ELF-1 (cell line): ENCODE measurements at regions not wholly inside any gene's neighbourhood (a gene's known extent, or its start where the extent isn't known, plus 50 kb on each side); places are given as distances from the start of the nearest gene placed in this dataset.

Experiments
- DNase-seq: peaks from one replicate; pipeline ENCODE4 v3.0.0-alpha.2; 2016; ENCODE audit warnings: low read depth, low spot score

DNA sequence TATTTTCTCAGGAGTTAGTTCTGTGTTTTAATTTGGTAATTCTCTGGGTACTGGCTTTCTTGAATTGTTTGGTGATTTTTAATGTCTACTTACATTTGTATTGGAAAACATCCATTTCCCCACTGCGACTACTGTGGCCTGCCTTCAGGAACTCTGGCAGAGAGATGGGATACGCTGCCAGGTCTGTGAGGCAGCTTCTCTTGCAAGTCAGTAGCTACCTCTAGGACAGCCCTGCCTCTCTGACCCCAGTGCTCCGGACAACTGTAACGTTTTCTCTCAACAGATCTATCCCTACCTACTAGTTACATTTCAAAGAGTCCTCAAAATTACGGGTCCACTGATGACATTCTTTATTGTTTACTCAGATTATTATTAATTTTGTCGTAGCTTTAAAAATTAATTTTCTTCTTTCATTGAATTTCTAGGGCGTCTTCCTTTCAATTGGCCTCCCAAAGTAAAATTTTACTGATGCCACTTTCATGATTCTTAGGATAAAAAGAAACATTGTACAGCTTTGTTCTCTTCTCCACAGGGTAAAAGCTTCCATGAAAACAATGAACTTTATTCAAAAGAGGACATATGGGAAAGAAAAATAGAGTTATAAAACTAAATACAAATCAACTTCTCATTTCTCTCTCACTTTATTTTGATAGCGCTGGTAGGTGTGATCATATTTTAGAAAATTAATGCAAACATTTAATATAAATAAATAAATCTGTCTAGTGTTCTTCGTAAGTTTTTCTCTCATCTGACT is 123.2 kb upstream of the GOLGA8J start:
- DNase-seq = no peak

DNA sequence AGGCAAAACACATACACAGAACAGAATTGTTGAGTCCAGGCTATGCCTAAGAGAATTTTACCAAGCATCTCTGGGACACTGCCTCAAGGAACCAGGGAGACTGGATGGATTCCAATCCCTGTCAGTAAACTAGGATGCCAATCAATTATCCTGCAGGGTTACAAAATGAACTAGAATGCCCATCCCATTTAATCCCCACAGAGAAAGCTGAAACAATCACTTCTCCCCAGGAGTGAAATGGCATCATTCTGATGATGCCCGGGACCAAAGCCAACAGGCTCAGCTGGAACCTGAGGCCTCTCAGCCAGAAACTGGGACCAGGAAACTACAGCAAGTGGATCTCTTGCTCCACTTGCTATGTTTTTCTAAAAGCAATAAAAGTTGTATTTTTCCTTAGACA is 130.0 kb upstream of the TJP1 start:
- DNase-seq = no peak

DNA sequence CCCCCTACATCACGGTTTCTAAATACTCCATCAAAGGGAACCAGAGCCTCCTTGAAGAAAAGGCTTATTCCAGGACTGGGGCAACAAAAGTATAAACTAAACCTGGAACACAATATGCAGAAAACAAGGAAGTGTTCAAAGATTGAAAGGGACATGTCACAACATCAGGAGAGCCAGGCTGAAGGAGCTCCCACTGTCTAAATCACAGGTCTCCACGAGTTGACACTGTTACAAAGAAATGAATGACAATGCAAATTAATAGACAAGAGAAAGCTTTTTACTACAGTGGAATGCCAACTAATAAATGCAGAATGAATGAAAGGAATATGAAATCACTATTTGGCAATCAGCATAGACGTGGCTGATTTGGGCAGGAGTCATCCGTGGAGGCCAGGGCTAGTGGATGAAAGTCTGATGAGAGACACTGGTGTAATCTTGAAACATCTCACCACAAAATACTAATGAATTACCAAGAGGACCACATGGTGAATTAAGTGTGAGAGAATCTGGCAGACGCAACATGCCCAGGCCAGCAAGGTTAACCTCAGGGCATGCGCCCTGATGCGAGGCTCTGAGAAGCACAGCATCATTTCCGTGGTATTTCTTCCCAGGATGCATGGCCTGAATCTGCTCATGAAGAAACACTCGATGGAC is 123.8 kb upstream of the TJP1 start:
- no peak for DNase-seq

DNA sequence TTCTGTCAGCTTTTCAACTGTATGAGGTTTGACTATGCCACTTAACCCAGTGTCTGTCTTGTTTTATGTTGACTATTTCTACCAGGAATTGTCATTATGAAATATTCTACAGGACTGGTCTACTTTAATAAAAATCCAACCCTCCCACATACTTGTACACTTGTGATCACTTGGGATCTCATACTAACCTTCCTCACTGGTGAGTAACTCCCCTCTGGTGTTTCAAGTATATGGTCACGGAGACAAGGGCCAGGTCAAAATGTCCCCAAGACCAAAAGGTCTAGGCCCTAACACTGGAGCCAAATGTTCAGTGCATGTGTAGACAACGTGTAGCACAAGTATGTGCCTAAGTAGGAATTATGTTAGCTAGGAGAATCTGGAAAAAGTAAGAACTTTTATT is 122.7 kb upstream of the TJP1 start:
- no peak for DNase-seq

DNA sequence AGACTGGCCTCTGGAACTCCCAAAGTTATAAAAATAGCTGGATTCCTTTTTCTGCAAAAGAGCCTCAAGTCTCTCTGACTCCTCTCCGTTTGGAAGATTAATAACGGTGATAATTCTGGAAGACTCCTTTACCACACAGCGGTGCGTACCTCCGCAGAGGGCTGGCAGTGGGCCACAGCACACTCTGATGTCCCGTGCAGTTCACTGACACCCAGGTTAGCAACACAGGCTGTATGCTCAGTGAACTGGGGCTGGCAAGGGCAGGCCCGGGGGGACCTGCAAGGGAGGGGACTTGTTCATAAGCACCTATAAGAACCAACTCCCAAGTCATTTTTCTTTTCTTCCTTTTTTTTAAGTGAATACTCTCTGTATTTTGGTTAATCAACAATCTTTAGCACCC is 120.3 kb upstream of the TJP1 start:
- DNase-seq = no peak

DNA sequence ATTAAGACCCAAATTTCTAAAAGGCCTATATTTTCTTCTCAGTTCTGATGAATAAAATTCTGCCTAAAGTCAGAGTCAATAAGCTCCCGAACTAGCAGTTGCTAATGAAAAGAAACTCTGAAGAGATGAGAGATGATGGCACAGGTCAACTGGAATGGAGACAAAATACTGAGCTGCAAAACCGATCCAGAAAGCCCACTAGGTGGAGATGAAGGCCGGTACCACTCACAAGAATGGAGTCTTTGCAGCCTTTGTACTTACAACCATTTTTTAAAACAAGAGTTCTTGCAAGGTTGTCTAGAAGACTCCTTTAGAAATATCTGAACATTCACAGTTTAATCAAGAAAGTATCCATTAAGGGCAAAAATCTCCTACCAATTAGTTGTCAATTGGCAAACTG is 119.9 kb upstream of the TJP1 start:
- no peak for DNase-seq

DNA sequence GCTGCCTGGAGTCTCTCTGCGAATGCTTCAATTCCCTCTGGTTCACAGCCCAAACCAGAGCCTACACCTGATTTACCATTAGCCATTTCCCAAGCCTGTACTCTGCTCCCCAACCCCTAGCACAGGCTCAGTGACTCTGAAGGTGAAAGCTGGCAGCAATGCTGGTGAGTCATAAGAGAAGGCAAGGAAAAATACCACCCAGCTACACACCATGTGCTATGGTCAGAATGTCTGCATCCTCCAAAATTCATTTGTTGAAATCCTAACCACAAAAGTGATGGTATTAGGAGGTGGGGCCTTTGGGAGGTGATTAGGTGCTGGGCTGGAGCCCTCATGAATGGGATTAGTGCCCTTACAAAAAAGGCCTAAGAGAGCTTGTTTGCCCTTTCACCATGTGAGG is 117.1 kb upstream of the TJP1 start:
- no peak for DNase-seq

DNA sequence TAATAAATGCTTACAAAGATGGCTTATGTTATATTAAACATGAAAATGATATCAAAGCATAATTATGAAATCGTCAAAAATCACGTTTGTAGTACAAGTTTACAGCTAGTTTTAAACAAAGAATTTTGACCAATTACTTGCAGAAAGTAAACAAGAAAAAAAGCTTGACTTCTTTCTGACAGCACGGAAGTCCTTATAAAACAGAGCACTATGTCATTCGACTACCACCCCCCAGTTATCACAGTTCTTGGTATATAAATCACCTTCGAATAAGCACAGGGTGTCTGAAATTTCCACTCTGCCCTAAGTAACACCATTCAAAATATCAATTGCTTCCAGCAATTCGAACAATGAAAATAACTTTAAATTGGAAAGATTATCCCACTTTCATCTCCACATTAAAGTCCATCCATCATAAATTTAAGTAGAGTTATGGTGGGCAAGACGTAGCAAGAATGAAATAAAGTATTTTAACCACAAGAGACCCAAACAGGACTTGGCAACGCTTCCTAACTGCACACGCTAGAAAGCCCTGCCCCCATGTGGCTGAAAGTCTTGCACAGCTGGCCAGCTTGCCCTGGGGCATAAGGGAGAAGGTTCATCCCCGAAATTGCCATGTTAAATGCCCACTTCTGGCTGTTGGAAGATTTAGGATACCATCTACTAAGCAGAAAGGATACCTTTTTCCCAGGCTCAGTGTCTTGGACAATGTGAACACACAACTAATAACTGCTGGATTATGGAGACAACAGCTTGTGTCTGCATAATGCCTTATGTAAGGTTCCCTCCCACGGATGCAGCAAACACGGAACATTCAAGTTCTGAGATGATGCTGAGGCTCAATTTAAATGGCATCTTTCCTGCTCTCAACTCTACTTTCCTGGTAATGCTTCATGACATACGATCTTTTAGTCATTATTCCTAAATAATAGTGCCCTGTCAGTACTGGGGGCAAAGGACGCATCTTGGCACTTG is 116.4 kb upstream of the TJP1 start:
- peak; percentile 19 for DNase-seq

DNA sequence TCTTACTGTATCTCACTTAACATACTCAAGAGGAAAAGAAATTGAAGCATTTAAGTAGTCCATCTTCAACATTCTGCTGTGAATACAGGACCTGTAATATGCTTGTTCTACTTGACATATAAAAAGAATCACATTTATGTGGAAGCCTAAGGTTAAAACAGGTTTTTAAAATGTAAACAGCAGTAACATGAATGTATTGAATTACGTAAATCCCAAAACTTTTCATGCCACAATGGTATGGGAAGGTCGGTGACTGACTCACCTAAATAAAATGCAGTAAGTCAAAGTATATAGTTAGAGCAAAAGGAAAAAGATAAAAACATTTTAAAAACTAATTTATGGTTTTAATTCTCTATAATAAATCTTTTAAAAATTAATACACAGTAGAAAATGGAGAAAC is 115.7 kb upstream of the TJP1 start:
- no peak for DNase-seq

DNA sequence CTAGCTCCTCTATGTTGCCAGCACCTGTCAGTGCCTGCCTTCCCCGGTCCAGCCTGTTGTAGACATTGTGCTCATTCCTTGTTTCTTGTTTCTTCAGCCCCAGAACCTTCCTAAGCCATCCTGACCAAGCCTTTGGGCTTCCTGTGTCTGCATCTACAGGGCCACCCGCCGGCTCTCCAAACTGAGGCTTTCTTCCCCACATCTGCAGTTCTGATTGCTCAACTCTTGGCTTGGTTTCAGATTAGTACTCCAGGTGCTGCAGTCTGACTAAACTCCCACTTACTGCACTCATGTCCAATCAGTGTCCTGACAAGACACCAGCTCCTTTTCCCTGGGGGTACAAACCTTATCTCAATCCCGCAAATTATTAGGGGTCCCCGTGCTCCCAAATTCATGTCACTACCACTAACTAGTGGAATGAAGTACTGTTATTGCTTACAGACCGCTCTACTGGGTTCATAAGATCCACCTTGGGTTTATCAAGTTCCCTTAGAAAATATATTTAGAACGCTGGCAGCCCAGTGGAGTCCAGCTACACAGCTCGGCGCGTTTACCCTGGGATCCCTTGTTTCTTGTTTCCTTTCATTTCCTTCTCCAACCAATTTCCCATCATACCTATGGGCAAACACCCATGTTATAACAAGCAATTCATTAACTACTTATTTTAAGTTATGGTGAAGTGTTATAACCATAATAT is 114.2 kb upstream of the TJP1 start:
- no peak for DNase-seq

DNA sequence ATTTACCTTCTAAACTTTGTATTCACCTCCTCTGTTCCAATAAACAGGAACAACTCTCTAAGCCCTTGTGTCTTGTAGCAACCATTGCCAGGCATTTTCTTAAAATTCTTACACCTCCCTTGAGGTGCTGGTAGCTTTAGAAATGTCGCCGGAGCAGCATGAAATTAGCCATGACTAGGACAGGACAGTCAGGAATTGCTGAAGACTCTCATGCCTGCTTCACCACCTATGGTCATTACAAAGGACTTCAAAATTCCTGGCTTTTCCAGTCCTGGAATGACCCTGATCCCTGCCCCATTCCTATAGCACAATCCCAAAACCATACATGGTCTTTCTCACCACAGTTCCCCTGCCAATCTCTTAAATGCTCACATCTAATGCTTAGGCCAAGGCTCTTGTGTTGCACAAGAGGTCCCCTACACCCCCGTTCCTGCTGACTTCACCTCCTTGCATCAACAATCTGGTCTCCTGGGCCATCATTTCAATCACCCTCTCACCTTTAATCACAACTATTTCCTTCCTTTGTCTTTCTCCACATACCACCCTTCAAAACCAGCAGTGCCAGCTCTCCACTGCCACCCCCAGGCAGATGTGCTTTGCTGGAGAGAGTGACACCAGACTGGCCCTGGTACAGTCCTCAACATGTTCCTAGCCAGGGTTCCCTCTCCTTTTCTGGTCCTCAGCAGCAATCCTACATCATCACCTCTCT is 113.2 kb upstream of the TJP1 start:
- DNase-seq = peak; percentile 46

DNA sequence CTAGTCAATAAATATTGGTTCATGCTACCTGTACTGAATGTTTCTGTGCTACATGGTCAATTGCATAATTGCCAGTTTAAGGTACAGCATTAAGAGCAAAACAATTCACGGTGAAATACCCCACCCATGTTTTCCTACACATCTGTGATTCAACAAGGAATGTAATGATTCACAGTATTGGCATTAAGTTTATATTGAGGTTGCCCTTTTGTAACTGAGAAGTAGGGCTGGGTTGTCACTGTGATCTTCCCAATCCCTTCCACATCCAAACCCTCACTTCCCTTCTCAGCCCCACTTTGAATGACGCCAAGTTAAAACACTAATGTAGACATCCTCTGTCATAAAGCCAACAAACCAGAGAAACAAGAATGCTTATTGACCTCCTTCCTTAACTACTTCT is 112.0 kb upstream of the TJP1 start:
- no peak for DNase-seq

DNA sequence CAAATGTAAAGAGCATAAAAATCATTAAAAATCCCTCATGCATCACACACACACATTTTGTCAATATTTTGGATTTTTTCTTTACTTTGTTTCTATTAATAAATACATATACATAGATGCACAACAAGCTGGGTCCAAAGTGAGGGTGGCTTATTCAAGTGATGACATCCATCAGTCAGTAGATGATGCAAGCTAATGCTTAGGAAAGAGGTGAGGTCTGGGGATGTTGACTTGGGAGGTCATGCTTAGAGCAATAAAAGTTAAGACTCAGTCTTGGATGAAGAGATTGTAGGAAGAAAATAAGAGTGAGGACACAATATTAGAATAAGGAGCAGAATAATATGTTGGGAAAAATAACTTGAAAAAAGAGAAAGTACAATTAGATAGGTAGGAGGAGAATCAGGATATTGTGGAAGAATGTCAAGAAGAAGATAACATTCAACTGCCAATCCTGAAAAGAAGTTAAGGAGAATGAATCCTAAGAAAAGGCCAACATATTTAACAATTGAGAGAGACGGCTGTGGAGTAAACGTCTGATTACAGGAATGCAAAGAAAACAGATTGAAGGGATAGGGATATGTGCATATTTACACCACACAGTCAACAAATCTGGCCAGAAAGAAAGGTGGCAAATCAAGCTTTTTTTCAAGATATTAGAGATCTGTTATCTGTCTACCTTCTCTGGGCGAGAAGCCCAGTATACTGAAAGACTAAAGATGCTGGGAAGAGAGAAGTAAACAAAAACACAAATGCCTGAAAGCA is 111.0 kb upstream of the TJP1 start:
- no peak for DNase-seq

DNA sequence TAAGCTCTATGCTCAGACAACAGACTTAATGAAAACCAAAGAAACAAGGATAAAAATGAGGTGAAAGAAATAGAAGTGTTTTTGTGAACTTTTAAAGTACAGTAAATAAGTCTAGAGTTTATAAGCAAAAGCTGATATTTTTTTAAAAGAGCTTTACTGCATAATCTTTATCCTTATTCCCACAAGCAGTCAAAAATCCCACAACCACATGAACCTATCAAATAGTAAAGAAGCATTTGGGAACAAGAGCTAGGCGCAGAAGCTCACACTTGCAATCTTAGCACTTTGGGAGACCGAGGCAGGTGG is 103.8 kb upstream of the TJP1 start:
- DNase-seq = no peak

DNA sequence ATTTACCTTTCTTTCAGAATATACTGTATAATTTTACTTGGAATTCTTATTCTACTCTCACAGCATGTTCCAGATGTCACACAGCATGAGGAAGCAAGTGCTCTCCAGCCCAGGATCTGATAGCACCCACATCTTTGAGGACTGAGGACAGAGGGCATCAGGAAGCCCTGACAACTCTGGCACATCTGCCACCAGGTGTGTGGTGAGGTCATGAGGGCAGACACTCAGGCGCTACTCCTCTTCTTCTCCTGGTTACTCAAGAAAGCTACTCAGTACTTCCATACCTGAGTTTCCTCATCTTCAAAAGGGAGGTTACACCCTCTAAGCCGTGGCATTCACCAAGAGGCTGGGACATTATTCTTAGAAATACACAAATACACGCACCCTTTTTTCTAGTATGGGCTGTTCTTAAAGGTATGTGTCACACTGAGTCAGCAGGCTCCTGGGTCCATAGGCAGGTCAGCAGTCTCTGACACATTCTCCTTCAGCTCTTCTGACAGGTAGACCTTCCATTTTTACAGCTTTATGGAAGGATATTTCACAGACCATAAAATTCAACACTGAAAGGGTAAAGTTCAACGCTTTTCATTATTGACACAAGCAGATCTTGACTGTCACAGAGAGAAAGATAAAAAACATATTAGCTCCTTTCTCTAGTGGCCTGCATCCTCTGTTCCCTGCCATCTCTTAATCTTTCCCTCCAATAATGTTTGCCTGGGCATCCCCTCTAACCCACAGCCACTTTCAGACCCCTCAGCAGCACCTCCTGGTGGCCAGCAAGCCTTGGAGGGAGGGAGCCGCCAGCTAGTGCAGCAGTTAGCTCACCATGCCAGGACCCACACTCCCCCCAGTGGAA is 103.2 kb upstream of the TJP1 start:
- DNase-seq = peak; percentile 93

DNA sequence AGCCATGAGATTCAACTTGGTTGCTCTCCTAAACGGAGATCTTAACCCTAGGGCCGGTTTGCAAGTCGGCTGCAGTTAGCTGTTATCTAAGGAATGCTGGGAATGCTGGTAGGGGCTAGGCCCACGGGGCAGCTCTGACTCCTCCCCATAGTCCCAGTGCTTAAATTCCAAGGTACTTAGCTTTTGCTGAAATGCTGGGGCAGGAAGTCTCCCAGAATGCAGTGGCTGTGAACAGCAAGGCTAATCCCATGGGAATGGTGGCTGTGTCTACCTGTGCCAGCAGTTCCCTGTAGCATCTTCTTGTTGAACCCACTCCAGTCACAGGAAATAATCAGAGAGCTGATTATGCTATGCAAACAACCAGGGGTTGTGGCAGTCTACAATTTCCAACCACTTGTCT is 102.5 kb upstream of the TJP1 start:
- peak; percentile 97 for DNase-seq

DNA sequence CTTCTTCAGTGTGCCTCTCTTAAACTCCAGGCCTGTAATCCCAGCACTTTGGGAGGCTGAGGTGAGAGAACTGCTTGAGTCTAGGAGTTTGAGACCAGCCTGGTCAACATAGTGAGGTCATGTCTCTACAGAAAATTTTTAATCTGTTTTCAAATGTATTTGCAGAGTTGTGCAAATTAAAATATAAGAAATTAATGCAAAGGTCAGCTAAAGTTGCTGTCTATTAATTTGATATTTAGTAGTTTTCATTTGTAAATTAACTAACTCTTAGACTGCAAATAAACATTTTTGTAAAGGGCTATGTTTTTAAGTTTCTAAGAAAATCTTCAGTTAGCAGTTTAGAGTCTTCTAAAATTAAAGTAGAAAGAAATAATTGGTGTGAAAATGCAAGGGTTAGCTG is 99.9 kb upstream of the TJP1 start:
- no peak for DNase-seq

DNA sequence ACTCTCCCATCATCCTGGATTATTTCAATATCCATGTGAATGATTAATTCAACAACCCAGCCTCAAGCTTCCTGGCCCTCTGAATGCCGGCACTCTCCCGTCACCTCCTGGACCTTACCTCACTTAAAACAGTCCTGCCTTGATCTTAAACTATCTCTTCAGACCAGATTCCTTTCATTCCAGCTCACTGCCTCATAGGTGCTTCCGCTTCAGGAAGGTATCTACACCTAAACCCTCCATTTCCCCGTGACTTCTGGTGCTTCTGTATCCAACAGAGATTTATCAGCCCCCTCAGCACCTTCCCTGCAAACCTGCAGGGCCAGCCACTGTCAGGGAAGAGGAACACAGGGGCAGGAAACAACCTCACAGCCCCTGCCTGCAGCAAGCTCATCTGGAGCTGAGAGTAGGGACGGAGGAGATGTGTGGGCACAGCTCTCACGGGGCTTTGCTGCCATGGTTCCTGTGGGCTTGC is 98.9 kb upstream of the TJP1 start:
- peak; percentile 79 for DNase-seq

DNA sequence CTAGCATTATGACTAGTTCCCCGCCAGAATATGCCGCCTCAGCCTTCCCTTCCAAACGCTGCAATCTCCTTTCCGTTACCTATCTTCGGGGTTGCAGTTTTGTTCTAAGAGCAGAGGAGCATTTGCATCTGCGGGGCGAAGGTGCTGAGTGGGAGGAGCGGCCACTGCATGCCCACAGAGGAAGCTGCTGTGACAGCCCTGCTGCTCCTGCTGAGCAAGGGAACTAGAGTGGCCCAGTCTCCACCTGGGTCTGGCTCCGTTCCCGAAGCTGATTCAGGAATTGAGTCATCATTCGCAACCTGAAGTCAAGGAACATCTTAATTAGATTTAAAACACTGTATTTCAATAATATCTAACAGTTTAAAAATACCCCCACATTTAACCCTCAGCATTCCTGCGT is 98.2 kb upstream of the TJP1 start:
- DNase-seq = peak; percentile 25
